Left lung (tissue), 4 donors: ENCODE measurements at regions not wholly inside any gene's neighbourhood (a gene's known extent, or its start where the extent isn't known, plus 50 kb on each side); places are given as distances from the start of the nearest gene placed in this dataset.

Source experiments
- ATAC-seq: fragments of 200-7000 bp; cut with Tn5 transposase; one replicate; pipeline ENCODE4 v1.9.1; 2020; ENCODE audit warnings: moderate library complexity
- DNase-seq, 4 donors: peaks; one replicate each; pipeline ENCODE4 v3.0.0-alpha.2; 2013 to 2020
- H3K27ac ChIP-seq, 2 donors: fragments of 200-600 bp; sonication (generic) in 1 of 2; one replicate each; pipeline versions ENCODE4 v1.5.0 to v1.8.0; 2020 to 2021
- H3K27me3 ChIP-seq, 2 donors: fragments of 200-600 bp; sonication (generic) in 1 of 2; one replicate each; pipeline versions ENCODE4 v1.5.0 to v1.8.0; 2020 to 2021
- H3K36me3 ChIP-seq, 2 donors: fragments of 200-600 bp; sonication (generic) in 1 of 2; one replicate each; pipeline versions ENCODE4 v1.5.0 to v1.8.0; 2020 to 2021
- H3K4me1 ChIP-seq, 2 donors: fragments of 200-600 bp; one replicate each; pipeline ENCODE4 v1.8.0; 2021
- H3K4me3 ChIP-seq, 2 donors: fragments of 200-600 bp; sonication (generic) in 1 of 2; one replicate each; pipeline versions ENCODE4 v1.5.0 to v1.8.0; 2020 to 2021; ENCODE audit warnings: mild to moderate bottlenecking in 1 of 2
- H3K9me3 ChIP-seq, 2 donors: fragments of 200-600 bp; sonication (generic) in 1 of 2; one replicate each; pipeline versions ENCODE4 v1.5.0 to v1.8.0; 2020 to 2021
- CTCF ChIP-seq, 2 donors: fragments of 200-600 bp; sonication (generic) in 1 of 2; IDR thresholded peaks; one replicate each; pipeline versions ENCODE4 v1.5.0 to v1.8.0; 2021; ENCODE audit warnings: antibody characterized with exemption in 2 of 2
- intact Hi-C, 2 donors: fragments of 100-400 bp; cut with DNase I; formaldehyde crosslinking; loops; one replicate each; pipeline versions ENCODE4 v1.11.2 to v1.14.2; 2022
- donor health status: DM: no; HTN: yes; CAD: no.
- donor health status: DM: no; HTN: no; CAD: no.

- intact Hi-C loops: no loop called here
- no peak for ATAC-seq
- no peak overlapping the region for H3K27ac ChIP-seq
Measured at GRCh38 chr5:96522635-96523355, 89.7 kb upstream of the PCSK1 start.

GRCh38 chr5:96527768-96528661 is 95.0 kb upstream of the PCSK1 start:
- Histone ChIP-seq H3K4me1 (no peaks in the 10 kb centered on the region), H3K9me3 (no peaks in the 10 kb centered on the region), H3K4me3 (no peak overlapping the region), H3K27me3 (no peaks in the 10 kb centered on the region), H3K36me3 (no peaks in the 10 kb centered on the region), H3K27ac (no peak overlapping the region)
- DNase-seq (no peak), ATAC-seq (no peak)
- intact Hi-C loops: no loop called here
- TF ChIP-seq CTCF (IDR thresholded peaks at IDR 0.05): no peak

More at GRCh38 chr5:96522635-96523355, 89.7 kb upstream of the PCSK1 start:
- Histone ChIP-seq H3K4me1 (no peaks in the 10 kb centered on the region), H3K36me3 (no peaks in the 10 kb centered on the region), H3K9me3 (no peaks in the 10 kb centered on the region), H3K27me3 (no peaks in the 10 kb centered on the region), H3K4me3 (no peak overlapping the region)
- no peak for TF ChIP-seq CTCF (IDR thresholded peaks at IDR 0.05)
- DNase-seq: no peak

DNA sequence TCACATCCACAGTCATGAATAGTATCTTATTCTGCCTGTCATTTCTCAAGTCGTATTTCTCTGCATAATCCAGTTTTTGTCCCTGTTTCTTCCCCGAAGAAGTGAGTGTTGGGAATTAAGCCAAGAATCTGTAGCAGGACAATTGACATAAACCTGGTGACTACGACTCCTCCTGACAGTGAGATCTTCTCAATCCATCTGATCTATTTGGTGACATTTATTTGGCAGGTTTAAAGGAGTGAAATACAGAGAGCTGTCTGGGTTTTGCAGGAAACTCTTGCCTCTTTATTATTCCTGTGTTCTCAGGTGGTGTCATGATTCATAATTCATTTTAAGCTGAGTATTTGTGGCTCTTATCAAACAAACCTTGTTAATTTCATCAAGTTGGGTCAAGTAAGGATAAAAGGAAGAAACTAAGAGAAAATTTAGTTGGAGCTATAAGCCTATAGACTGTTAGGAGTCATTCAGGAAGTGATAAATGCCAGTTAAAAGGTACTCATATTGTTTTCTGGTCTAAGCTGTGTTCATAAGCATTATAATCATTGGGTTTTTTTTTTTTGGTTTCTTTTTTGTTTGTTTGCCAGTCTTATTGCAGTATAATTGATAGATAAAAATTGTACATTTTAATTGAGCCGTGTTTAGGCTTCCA is 95.9 kb upstream of the PCSK1 start:
- ATAC-seq (no peak), DNase-seq (no peak)
- Histone ChIP-seq H3K36me3 (no peaks in the 10 kb centered on the region), H3K27ac (no peak overlapping the region), H3K9me3 (no peaks in the 10 kb centered on the region), H3K4me1 (no peaks in the 10 kb centered on the region), H3K4me3 (no peak overlapping the region), H3K27me3 (no peaks in the 10 kb centered on the region)
- no peak for TF ChIP-seq CTCF (IDR thresholded peaks at IDR 0.05)
- intact Hi-C loops: no loop called here

DNA sequence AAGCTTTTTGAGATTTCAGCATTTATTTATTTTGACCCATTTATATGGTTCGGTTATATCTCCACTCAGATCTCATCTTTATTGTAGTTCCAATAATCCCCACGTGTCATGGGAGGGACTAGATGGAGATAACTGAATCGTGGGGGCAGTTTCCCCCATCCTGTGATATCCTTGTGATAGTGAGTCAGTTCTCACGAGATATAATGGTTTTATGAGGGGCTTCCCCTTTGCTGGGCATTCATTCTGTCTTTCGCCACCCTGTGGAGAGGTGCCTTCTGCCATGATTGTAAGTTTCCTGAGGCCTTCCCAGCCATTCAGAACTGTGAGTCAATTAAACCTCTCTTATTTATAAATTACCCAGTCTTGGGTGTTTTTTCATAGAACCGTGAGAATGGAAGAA is 96.5 kb upstream of the PCSK1 start:
- Histone ChIP-seq H3K9me3 (no peaks in the 10 kb centered on the region), H3K27ac (no peak overlapping the region), H3K4me1 (no peaks in the 10 kb centered on the region), H3K36me3 (no peaks in the 10 kb centered on the region), H3K4me3 (no peak overlapping the region), H3K27me3 (no peaks in the 10 kb centered on the region)
- DNase-seq (no peak), ATAC-seq (no peak)
- no peak for TF ChIP-seq CTCF (IDR thresholded peaks at IDR 0.05)
- intact Hi-C loops: no loop called here

- Histone ChIP-seq H3K4me1 (no peaks in the 10 kb centered on the region), H3K36me3 (no peaks in the 10 kb centered on the region), H3K4me3 (no peak overlapping the region), H3K9me3 (no peaks in the 10 kb centered on the region), H3K27me3 (no peaks in the 10 kb centered on the region), H3K27ac (no peak overlapping the region)
- TF ChIP-seq CTCF (IDR thresholded peaks at IDR 0.05): no peak
- ATAC-seq (no peak), DNase-seq (no peak)
- intact Hi-C loops: no loop called here
Measured at GRCh38 chr5:96530901-96531300, 97.9 kb upstream of the PCSK1 start.
